ENCODE measurements at regions not wholly inside any gene's neighbourhood (a gene's known extent, or its start where the extent isn't known, plus 50 kb on each side); places are given as distances from the start of the nearest gene placed in this dataset.

DNA sequence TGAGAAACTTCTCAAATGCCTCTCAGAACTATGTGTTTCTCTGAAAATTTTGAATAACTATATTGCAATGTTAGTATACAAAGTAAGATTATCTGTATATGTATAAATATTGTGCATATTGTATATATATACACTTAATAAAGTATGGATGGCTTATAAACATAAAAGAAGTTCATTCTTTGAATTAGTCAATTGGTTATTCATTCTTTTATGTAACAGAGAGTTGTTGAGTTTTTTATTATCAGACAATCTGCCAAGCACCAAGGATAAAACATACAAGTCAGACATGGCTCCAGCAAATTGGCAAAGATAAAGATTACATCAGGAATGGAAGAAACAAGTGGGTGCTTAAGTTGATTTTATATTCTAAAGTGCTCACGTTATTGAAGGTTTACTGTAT lies 289.1 kb upstream of the EYS start:
- no peaks in the 10 kb centered on the region for H3K4me1 ChIP-seq (replicated peaks in 1 of 2)
- intact Hi-C loops (cut with DNase I), result no loop called here
- 59 to 73% (median 68%) methylated on average over 1 of the region's 1 CpG for WGBS, 4 donors
- peaks cover 0 to 6% (median 0%) of the 10 kb centered on the region in 3 donors for H3K9me3 ChIP-seq (replicated peaks in 1 of 3)
- TF ChIP-seq, protein P1, sequence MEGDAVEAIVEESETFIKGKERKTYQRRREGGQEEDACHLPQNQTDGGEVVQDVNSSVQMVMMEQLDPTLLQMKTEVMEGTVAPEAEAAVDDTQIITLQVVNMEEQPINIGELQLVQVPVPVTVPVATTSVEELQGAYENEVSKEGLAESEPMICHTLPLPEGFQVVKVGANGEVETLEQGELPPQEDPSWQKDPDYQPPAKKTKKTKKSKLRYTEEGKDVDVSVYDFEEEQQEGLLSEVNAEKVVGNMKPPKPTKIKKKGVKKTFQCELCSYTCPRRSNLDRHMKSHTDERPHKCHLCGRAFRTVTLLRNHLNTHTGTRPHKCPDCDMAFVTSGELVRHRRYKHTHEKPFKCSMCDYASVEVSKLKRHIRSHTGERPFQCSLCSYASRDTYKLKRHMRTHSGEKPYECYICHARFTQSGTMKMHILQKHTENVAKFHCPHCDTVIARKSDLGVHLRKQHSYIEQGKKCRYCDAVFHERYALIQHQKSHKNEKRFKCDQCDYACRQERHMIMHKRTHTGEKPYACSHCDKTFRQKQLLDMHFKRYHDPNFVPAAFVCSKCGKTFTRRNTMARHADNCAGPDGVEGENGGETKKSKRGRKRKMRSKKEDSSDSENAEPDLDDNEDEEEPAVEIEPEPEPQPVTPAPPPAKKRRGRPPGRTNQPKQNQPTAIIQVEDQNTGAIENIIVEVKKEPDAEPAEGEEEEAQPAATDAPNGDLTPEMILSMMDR (IDR thresholded peaks at IDR 0.05), result no peak
- no peak for TF ChIP-seq POLR2A (IDR thresholded peaks at IDR 0.05)
- H3K27ac ChIP-seq, result no peak overlapping the region
- no peak overlapping the region for H3K4me3 ChIP-seq
- H3K27me3 ChIP-seq, result no peaks in the 10 kb centered on the region
- no peak for DNase-seq
- no peaks in the 10 kb centered on the region for H3K36me3 ChIP-seq (replicated peaks in 1 of 2)

DNA sequence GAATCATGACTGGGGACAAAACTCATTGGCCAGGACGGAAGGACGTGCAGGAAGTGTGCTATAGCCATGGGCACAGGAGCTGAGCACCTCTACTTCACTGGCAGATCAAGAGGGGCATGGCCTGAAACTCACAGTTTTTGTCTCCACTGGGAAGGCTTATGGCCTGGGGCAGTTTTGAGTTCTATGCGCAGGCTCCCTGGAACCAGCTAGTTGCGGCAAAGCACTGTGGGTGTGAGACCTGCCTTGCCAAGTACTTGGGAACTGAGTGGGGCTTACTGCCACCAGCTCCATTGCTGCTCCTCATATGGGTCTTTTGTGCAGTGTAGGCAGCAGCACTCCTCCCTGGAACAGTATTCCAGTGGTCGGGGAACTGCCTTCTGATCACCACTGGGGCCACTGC lies 282.6 kb upstream of the EYS start:
- DNase-seq, result no peak
- intact Hi-C loops (cut with DNase I), result no loop called here
- Histone ChIP-seq H3K27me3 (no peaks in the 10 kb centered on the region), H3K36me3 (replicated peaks in 1 of 2) (no peaks in the 10 kb centered on the region), H3K4me3 (no peak overlapping the region), H3K27ac (no peak overlapping the region), H3K4me1 (replicated peaks in 1 of 2) (no peaks in the 10 kb centered on the region), H3K9me3 (replicated peaks in 1 of 3) (no peaks in the 10 kb centered on the region)
- TF ChIP-seq, protein P1 (IDR thresholded peaks at IDR 0.05), result no peak
- TF ChIP-seq POLR2A (IDR thresholded peaks at IDR 0.05), result no peak
- 88 to 100% (median 93%) methylated on average over 2 to 5 of the region's 5 CpGs for WGBS, 4 donors

DNA sequence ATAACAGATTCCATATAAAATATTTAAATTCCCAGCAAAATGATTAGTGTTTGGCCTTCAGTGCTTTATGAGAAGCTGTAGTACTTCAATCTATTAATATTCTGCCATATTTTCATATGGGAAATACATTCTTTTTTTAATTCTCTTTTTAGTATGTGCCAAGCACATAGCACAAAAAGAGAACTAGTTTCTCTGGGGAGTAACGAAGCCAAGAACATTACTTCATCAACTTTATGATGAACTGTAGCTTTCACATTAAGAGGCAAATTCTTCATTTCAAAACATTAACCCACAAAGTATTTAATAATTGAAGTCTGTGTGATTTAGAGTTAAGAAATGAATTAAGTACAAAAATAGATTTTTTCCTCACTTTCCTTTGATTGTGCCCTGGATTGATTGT lies 281.0 kb upstream of the EYS start:
- 60 to 77% (median 63%) methylated on average over 1 of the region's 1 CpG for WGBS, 4 donors
- TF ChIP-seq, protein P1 (IDR thresholded peaks at IDR 0.05), result no peak
- TF ChIP-seq POLR2A (IDR thresholded peaks at IDR 0.05), result no peak
- Histone ChIP-seq H3K27me3 (no peaks in the 10 kb centered on the region), H3K4me1 (replicated peaks in 1 of 2) (no peaks in the 10 kb centered on the region), H3K27ac (no peak overlapping the region), H3K36me3 (replicated peaks in 1 of 2) (no peaks in the 10 kb centered on the region), H3K4me3 (no peak overlapping the region), H3K9me3 (replicated peaks in 1 of 3) (no peaks in the 10 kb centered on the region)
- no peak for DNase-seq
- intact Hi-C loops (cut with DNase I), result no loop called here

DNA sequence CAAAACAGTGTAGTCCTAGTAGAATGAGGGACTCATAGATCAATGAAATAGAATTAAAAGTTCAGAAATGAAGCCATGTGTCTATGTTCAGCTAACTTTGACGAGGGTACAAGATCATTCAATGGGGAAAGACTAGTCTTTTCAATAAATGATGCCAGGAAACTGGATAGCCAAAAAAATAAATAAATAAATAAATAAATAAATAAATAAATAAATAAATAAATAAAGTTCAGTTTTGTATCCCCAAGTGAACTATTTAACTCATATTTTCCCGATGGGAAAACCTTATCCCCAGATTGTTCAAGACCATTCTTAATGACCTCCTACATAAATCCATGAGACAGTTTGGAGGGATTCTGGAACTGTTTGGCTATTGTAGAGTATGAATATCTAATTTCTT lies 277.1 kb upstream of the EYS start:
- no peak for TF ChIP-seq POLR2A (IDR thresholded peaks at IDR 0.05)
- TF ChIP-seq, protein P1 (IDR thresholded peaks at IDR 0.05), result no peak
- 80 to 93% (median 83%) methylated on average over 2 of the region's 2 CpGs for WGBS, 4 donors
- H3K4me1 ChIP-seq (replicated peaks in 1 of 2), result no peaks in the 10 kb centered on the region
- H3K9me3 ChIP-seq (replicated peaks in 1 of 3), result no peaks in the 10 kb centered on the region
- no peak overlapping the region for H3K27ac ChIP-seq
- H3K27me3 ChIP-seq, result no peaks in the 10 kb centered on the region
- DNase-seq, result no peak
- no peak overlapping the region for H3K4me3 ChIP-seq
- intact Hi-C loops (cut with DNase I), result no loop called here
- H3K36me3 ChIP-seq (replicated peaks in 1 of 2), result no peaks in the 10 kb centered on the region
